SK-N-SH (cell line): ENCODE measurements at regions not wholly inside any gene's neighbourhood (a gene's known extent, or its start where the extent isn't known, plus 50 kb on each side); places are given as distances from the start of the nearest gene placed in this dataset.

Source experiments
- CTCF ChIA-PET: fragments of 300-600, 350-600 bp; formaldehyde crosslinking; extraction: SDS; loops from one replicate; lab custom pipeline; 2021; lab: Yijun Ruan, JAX
- POLR2A ChIA-PET: fragments of 350-600 bp; sonication (Branson Sonifier 250); formaldehyde crosslinking; extraction: SDS; loops from one replicate; lab custom pipeline; 2020; ENCODE audit warnings: antibody characterized with exemption, inconsistent platforms; lab: Yijun Ruan, JAX
- DNase-seq: peaks from one replicate; pipeline ENCODE4 v3.0.0; 2012
- H2AFZ ChIP-seq: fragments of 200-600 bp; sonication (generic); 2 replicates; pipeline ENCODE4 v1.8.1; 2016; ENCODE audit warnings: antibody characterized with exemption, mild to moderate bottlenecking, low read depth
- H3F3A ChIP-seq: fragments of 200-600 bp; sonication (generic); replicated peaks from 2 replicates; pipeline ENCODE3; 2016; ENCODE audit warnings: antibody characterized with exemption, mild to moderate bottlenecking; ENCODE audit not compliant: insufficient read depth
- H3K27ac ChIP-seq, 2 experiments: fragments of 200-500 bp in 1 of 2; fragments of 200-600 bp in 1 of 2; sonication (Bioruptor generic) in 1 of 2; sonication (generic), shearing (Covaris generic) in 1 of 2; 2 replicates each; pipeline versions ENCODE4 v1.5.1 to v1.6.1; 2014 to 2016; ENCODE audit warnings: low read depth in 2 of 2, inconsistent platforms in 1 of 2, low read length in 1 of 2, mild to moderate bottlenecking in 1 of 2, mixed read lengths in 1 of 2
- H3K27me3 ChIP-seq: fragments of 200-600 bp; sonication (generic), shearing (Covaris generic); 2 replicates; pipeline ENCODE4 v1.6.1; 2016; ENCODE audit warnings: mixed run types; ENCODE audit not compliant: insufficient read depth
- H3K36me3 ChIP-seq, 2 experiments: fragments of 200-500 bp in 1 of 2; fragments of 200-600 bp in 1 of 2; sonication (Bioruptor generic) in 1 of 2; sonication (generic) in 1 of 2; replicated peaks in 1 of 2; 2 replicates each; pipeline versions ENCODE3 to v1.5.1; 2014 to 2016; ENCODE audit warnings: low read length in 1 of 2, mild to moderate bottlenecking in 1 of 2; ENCODE audit not compliant: insufficient read depth in 2 of 2, control insufficient read depth in 1 of 2
- H3K4me1 ChIP-seq, 2 experiments: fragments of 200-500 bp in 1 of 2; fragments of 200-600 bp in 1 of 2; sonication (Bioruptor generic) in 1 of 2; sonication (generic), shearing (Covaris generic) in 1 of 2; 2 replicates each; pipeline versions ENCODE4 v1.5.1 to v1.6.1; 2014 to 2016; ENCODE audit warnings: low read depth in 1 of 2, low read length in 1 of 2, mixed run types in 1 of 2; ENCODE audit not compliant: insufficient read depth in 2 of 2, control insufficient read depth in 1 of 2
- H3K4me2 ChIP-seq: fragments of 200-600 bp; sonication (generic), shearing (Covaris generic); 2 replicates; pipeline ENCODE4 v1.6.1; 2017; ENCODE audit warnings: mixed run types
- H3K4me3 ChIP-seq, 2 experiments: fragments of 200-500 bp in 1 of 2; fragments of 200-600 bp in 1 of 2; sonication (Bioruptor generic) in 1 of 2; sonication (generic), shearing (Covaris generic) in 1 of 2; 2 replicates each; pipeline versions ENCODE4 v1.5.1 to v1.8.1; 2014 to 2016; ENCODE audit warnings: low read depth in 2 of 2, inconsistent platforms in 1 of 2, low read length in 1 of 2, mild to moderate bottlenecking in 1 of 2, mixed read lengths in 1 of 2, moderate library complexity in 1 of 2
- H3K79me2 ChIP-seq: fragments of 200-600 bp; sonication (generic); 2 replicates; pipeline ENCODE4 v1.8.1; 2017; ENCODE audit warnings: mild to moderate bottlenecking; ENCODE audit not compliant: insufficient read depth
- H3K9ac ChIP-seq: fragments of 200-600 bp; sonication (generic); 2 replicates; pipeline ENCODE4 v1.6.1; 2017; ENCODE audit warnings: mixed run types
- H3K9me2 ChIP-seq: fragments of 200-600 bp; sonication (generic); 2 replicates; pipeline ENCODE4 v1.6.1; 2017; ENCODE audit warnings: mixed run types
- H3K9me3 ChIP-seq: fragments of 200-600 bp; sonication (generic); 2 replicates; pipeline ENCODE4 v1.6.1; 2017; ENCODE audit warnings: mixed run types, mild to moderate bottlenecking, moderate library complexity
- H4K20me1 ChIP-seq: fragments of 200-600 bp; sonication (generic); 2 replicates; pipeline ENCODE4 v1.6.1; 2017; ENCODE audit warnings: mild to moderate bottlenecking, mixed run types; ENCODE audit not compliant: insufficient read depth
- ELF1 ChIP-seq: IDR thresholded peaks from 2 replicates; pipeline ENCODE4 v1.4.0; 2012
- FOSL2 ChIP-seq: IDR thresholded peaks from 2 replicates; pipeline ENCODE4 v1.4.0; 2012; ENCODE audit warnings: low read depth, mild to moderate bottlenecking, moderate library complexity, borderline replicate concordance
- FOXJ3 ChIP-seq: sonication (generic); formaldehyde crosslinking; IDR thresholded peaks from 2 replicates; pipeline ENCODE4 v1.5.1; 2020; ENCODE audit warnings: mild to moderate bottlenecking, missing genetic modification reagents
- FOXM1 ChIP-seq: IDR thresholded peaks from 2 replicates; pipeline ENCODE4 v1.4.0; 2012; ENCODE audit warnings: low read depth, mild to moderate bottlenecking
- GABPA ChIP-seq: IDR thresholded peaks from 2 replicates; pipeline ENCODE4 v1.4.0; 2012; ENCODE audit warnings: low read depth, mild to moderate bottlenecking
- IRF3 ChIP-seq: fragments of 150-350 bp; IDR thresholded peaks from 2 replicates; pipeline ENCODE4 v1.6.1; 2016; ENCODE audit warnings: mild to moderate bottlenecking, low read depth, low read length
- MEF2A ChIP-seq: IDR thresholded peaks from 2 replicates; pipeline ENCODE4 v1.4.0; 2012; ENCODE audit warnings: low read depth, borderline replicate concordance
- MXI1 ChIP-seq: IDR thresholded peaks from 2 replicates; pipeline ENCODE4 v1.6.1; 2012; ENCODE audit warnings: mild to moderate bottlenecking, low read depth, low read length, improper control_type of control experiment
- NFIC ChIP-seq: IDR thresholded peaks from 2 replicates; pipeline ENCODE4 v1.4.0; 2012; ENCODE audit warnings: borderline replicate concordance
- NRF1 ChIP-seq: IDR thresholded peaks from 2 replicates; pipeline ENCODE4 v1.6.1; 2012; ENCODE audit warnings: low read depth, mild to moderate bottlenecking, low read length
- PBX3 ChIP-seq: IDR thresholded peaks from 2 replicates; pipeline ENCODE4; 2012
- RAD21 ChIP-seq: IDR thresholded peaks from 2 replicates; pipeline ENCODE4 v1.6.1; 2012; ENCODE audit warnings: mild to moderate bottlenecking, low read length
- REST ChIP-seq: IDR thresholded peaks from 2 replicates; pipeline ENCODE4 v1.6.1; 2012; ENCODE audit warnings: mild to moderate bottlenecking, low read depth, low read length, moderate library complexity
- RXRA ChIP-seq: IDR thresholded peaks from 2 replicates; pipeline ENCODE4 v1.4.0; 2012; ENCODE audit warnings: low read depth, mild to moderate bottlenecking, borderline replicate concordance
- SMC3 ChIP-seq: IDR thresholded peaks from 2 replicates; pipeline ENCODE4 v1.6.1; 2012; ENCODE audit warnings: low read depth, low read length, improper control_type of control experiment
- TCF12 ChIP-seq: IDR thresholded peaks from 2 replicates; pipeline ENCODE4 v1.4.0; 2012
- USF1 ChIP-seq: IDR thresholded peaks from 2 replicates; pipeline ENCODE4 v1.4.0; 2012; ENCODE audit warnings: low read depth, borderline replicate concordance
- USF2 ChIP-seq: fragments of 150-350 bp; IDR thresholded peaks from 2 replicates; pipeline ENCODE4 v1.6.1; 2017; ENCODE audit warnings: antibody characterized with exemption, low read length, low read depth, borderline replicate concordance
- WGBS: methylation state at CpG from one replicate; pipeline ENCODE4 v1.1.6; 2017; ENCODE audit warnings: low lambda C conversion rate; 5-methylcytosine and 5-hydroxymethylcytosine counted together

- 86% methylated on average over 1 of the region's 1 CpG for WGBS
- no peaks in the 10 kb centered on the region for H4K20me1 ChIP-seq
- no peak overlapping the region for H3K4me2 ChIP-seq
- H2AFZ ChIP-seq, result no peak overlapping the region
- ChIA-PET POLR2A (no interaction called here), CTCF (no interaction called here)
- no peak overlapping the region for H3K27ac ChIP-seq
- H3K36me3 ChIP-seq, result no peaks in the 10 kb centered on the region
- no peak overlapping the region for H3K4me3 ChIP-seq
- H3K9me3 ChIP-seq, result no peaks in the 10 kb centered on the region
- H3K79me2 ChIP-seq, result no peaks in the 10 kb centered on the region
- TF ChIP-seq TCF12 (no peak), MEF2A (no peak), PBX3 (no peak), FOSL2 (no peak), FOXM1 (no peak), NRF1 (no peak), USF1 (no peak), NFIC (no peak), USF2 (no peak), REST (no peak), SMC3 (no peak), RXRA (no peak), IRF3 (no peak), GABPA (no peak), MXI1 (no peak), RAD21 (no peak), FOXJ3 (CRISPR knock-in tag) (no peak), ELF1 (no peak)
- no peak for DNase-seq
- H3K9me2 ChIP-seq, result no peaks in the 10 kb centered on the region
- no peak overlapping the region for H3K9ac ChIP-seq
- peaks cover 4% of the 10 kb centered on the region for H3F3A ChIP-seq
- no peaks in the 10 kb centered on the region for H3K27me3 ChIP-seq
- H3K4me1 ChIP-seq, result no peaks in the 10 kb centered on the region; a peak in 1 of 4 replicates
Measured at GRCh38 chr3:8369638-8370037, 132.0 kb upstream of the LMCD1 start.
